SJCRH30 (cell line): ENCODE measurements at regions not wholly inside any gene's neighbourhood (a gene's known extent, or its start where the extent isn't known, plus 50 kb on each side); places are given as distances from the start of the nearest gene placed in this dataset.
"Not testable (repeated sequence)": the region's sequence is repeated elsewhere in the genome, so short reads cannot be mapped to it uniquely, and the experiment has no call there.

ENCODE experiments used
- DNase-seq, 2 experiments: peaks; one replicate each; pipeline ENCODE4 v3.0.0-alpha.2; 2015 to 2020
- H3K27ac ChIP-seq: fragments of 250-450 bp; sonication (Bioruptor Pico); 2 replicates; pipeline ENCODE4 v1.5.1; 2020; ENCODE audit warnings: mild to moderate bottlenecking, moderate library complexity
- H3K27me3 ChIP-seq: fragments of 250-450 bp; sonication (Bioruptor Pico); 2 replicates; pipeline ENCODE4 v1.5.1; 2020; ENCODE audit warnings: mild to moderate bottlenecking, moderate library complexity
- H3K36me3 ChIP-seq: fragments of 250-450 bp; sonication (Bioruptor Pico); 2 replicates; pipeline ENCODE4 v1.5.1; 2020; ENCODE audit warnings: mild to moderate bottlenecking, moderate library complexity
- H3K4me1 ChIP-seq: fragments of 250-450 bp; sonication (Bioruptor Pico); 2 replicates; pipeline ENCODE4 v1.5.1; 2020; ENCODE audit warnings: mild to moderate bottlenecking, moderate library complexity
- H3K4me3 ChIP-seq: fragments of 250-450 bp; sonication (Bioruptor Pico); 2 replicates; pipeline ENCODE4 v1.5.1; 2020; ENCODE audit warnings: mild to moderate bottlenecking, moderate library complexity
- H3K9me3 ChIP-seq: fragments of 250-450 bp; sonication (Bioruptor Pico); replicated peaks from 2 replicates; pipeline ENCODE4 v1.5.1; 2020; ENCODE audit warnings: mild to moderate bottlenecking, moderate library complexity

DNA sequence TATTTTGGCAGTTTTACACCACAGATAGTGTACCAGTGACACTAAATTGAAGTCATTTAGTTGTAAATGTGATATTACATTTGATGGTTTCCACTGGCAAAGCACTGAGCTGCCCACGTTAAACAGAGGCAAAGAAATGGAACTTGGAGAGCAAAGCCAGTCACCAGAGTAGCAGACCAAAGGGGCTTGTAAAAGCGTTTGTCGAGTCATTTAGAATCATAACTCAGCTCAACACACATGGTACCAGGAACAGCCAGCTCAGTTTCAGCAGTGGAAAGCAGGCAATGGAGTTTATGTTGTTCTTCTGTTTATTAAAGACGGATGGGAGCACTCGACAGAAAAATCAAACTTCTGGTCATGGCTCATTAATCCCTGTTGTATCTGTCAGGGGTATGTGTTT is 91.2 kb downstream of the POU3F3 start:
- Histone ChIP-seq H3K4me3 (no peak overlapping the region), H3K4me1 (no peaks in the 10 kb centered on the region), H3K36me3 (no peaks in the 10 kb centered on the region), H3K9me3 (no peaks in the 10 kb centered on the region), H3K27ac (no peak overlapping the region), H3K27me3 (no peaks in the 10 kb centered on the region)
- no peak for DNase-seq

DNA sequence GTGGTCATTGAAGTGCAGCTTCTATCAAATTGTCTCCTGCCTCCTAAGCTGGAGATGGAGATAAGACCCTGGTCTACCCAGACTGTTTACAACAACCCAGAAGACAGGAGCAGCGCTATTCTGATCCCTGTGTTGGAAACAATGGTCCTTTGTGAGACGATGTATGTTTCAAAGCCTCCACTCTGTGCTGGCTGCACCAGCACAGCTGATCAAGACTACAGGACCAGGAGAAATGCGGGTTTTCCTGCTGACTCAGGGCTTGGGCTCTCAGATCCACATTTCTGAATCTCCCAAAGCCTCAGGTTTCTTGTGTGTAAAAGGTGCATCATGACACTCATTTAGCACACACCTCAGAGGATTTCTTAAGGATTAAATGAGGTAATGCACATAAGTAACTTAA is 92.0 kb downstream of the POU3F3 start:
- Histone ChIP-seq H3K27me3 (no peaks in the 10 kb centered on the region), H3K4me1 (no peaks in the 10 kb centered on the region), H3K4me3 (no peak overlapping the region), H3K36me3 (no peaks in the 10 kb centered on the region), H3K9me3 (no peaks in the 10 kb centered on the region), H3K27ac (no peak overlapping the region)
- DNase-seq = peak; percentile 7 to 44

DNA sequence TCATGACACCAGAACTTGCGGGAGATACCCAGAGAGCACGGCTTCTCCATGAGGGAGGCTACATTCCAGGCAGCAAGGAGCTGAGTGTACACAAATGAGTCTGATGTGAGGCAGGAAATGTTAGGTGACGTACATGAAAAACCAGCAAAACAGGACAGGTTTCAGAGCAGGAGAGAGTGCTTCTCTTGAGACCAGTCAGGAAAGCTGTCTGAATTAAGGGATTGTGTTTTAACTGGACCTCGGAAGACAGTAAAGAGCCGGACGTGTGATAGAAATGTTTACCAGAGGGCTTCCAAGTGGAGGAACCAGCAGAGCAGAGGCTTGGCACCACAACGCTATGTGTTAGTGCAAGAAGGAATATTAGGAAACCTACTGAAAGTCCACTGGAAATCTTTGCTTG is 90.4 kb upstream of the MRPS9 start:
- not testable (repeated sequence) for H3K36me3 ChIP-seq, H3K4me1 ChIP-seq, H3K4me3 ChIP-seq, H3K27ac ChIP-seq, DNase-seq, H3K9me3 ChIP-seq, H3K27me3 ChIP-seq

DNA sequence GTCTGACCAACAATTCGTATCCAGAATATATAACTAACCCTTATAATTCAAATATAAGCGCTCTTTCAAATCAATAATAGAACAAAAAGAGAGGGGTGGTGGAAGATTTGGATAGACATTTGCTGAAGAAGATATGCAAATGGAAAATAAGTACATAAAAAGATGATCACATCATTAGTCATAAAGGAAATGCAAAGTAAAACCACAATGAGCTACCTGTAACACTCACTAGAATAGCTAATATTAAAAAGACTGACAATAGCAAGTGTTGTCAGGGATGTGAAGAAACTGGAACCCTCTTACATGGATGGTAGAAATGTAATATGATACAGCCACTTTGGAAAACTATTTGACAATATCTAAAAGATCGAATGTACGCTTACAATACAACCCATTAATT is 84.9 kb upstream of the MRPS9 start:
- Histone ChIP-seq H3K9me3 (no peaks in the 10 kb centered on the region), H3K4me3 (no peak overlapping the region), H3K36me3 (no peaks in the 10 kb centered on the region), H3K27me3 (no peaks in the 10 kb centered on the region), H3K27ac (no peak overlapping the region), H3K4me1 (no peaks in the 10 kb centered on the region)
- no peak for DNase-seq

DNA sequence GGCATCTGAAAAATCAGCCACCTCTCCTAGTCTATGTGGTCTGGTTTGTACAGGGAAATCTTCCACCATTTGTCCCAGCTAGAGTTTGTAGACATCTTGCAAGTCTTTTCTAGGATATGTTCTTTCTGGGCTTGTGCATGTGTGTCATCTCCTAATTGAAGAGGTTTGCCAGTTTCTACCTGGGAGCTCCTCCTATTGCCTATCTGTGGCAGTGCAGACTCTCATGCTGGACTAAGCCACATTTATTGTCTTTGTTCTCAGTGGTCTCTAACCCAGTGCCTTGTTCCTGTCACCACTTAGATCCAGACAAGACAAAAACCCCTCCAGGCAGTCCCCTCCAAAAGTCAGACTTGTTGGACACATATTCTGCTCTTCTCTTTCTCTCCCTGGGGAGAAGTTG is 72.0 kb upstream of the MRPS9 start:
- H3K27ac ChIP-seq = no peak overlapping the region
- H3K9me3 ChIP-seq = 0 out of 2 replicates have a peak, but pooled peaks cover 3% of the 10 kb centered on the region
- H3K4me1 ChIP-seq = no peaks in the 10 kb centered on the region
- no peak for DNase-seq
- no peaks in the 10 kb centered on the region for H3K27me3 ChIP-seq
- no peak overlapping the region for H3K4me3 ChIP-seq
- no peaks in the 10 kb centered on the region for H3K36me3 ChIP-seq

DNA sequence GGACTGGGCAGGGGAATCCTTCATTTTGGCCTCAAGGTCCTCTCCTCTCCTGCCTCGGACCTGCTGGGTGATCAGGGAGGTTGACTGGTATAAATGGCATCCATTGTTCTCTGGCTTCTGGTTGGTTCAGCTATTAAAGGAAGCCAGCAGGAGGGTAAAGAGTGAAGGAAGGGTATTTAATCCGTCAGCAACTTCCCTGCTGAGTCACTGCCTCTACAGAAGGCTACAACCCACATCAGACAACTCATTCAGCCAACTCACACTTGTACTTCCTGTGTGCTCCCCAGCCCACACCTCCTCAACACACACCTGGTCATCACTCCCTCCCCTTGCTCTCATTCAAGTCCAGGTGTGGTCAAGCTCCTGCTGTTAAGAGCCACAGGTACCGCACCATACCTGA is 68.3 kb upstream of the MRPS9 start:
- Histone ChIP-seq H3K27me3 (no peaks in the 10 kb centered on the region), H3K4me3 (no peak overlapping the region), H3K4me1 (no peaks in the 10 kb centered on the region), H3K9me3 (0 out of 2 replicates have a peak, but pooled peaks cover 3% of the 10 kb centered on the region), H3K36me3 (no peaks in the 10 kb centered on the region), H3K27ac (no peak overlapping the region)
- DNase-seq = no peak

DNA sequence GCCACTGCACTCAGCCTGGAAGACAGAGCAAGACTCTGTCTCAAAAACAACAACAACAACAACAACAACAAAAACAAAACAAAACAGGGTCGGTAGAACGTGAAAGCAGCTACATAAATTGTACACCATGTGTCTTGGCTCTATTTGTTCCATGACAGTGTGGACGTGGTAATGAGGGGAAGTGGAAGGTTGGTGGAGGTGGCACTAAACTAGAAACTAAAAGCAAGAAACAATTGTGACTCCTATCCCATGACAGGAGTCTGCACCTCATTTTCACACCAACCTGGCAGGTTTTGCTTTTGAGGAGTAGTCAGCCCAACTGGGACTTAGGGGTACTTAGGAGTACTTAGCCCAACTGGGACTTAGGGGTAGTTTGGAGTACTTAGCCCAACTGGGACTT is 62.5 kb upstream of the MRPS9 start:
- Histone ChIP-seq H3K9me3 (no peaks in the 10 kb centered on the region), H3K4me1 (no peaks in the 10 kb centered on the region), H3K36me3 (no peaks in the 10 kb centered on the region), H3K27ac (no peak overlapping the region), H3K4me3 (no peak overlapping the region), H3K27me3 (no peaks in the 10 kb centered on the region)
- DNase-seq = no peak

DNA sequence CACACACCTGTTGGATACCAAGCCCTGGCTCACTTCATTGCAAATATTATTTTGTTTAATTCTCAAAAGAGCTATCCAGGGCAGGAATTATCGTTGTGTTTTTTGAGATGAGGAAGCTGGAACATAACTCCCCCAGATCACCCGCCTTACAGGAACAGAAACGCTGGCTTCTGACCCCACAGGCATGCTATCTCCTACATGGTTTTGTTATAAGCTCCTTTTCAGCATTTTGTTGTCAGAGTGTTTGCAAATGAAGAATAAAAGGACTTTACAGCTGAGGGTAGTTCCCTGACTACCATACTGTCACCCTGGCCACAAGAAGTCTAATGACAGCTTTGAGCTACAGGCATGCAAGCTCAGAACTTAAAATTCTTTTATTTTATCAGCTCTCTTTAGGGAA is 62.0 kb upstream of the MRPS9 start:
- no peaks in the 10 kb centered on the region for H3K9me3 ChIP-seq
- no peak overlapping the region for H3K27ac ChIP-seq
- no peak for DNase-seq
- no peaks in the 10 kb centered on the region for H3K27me3 ChIP-seq
- H3K36me3 ChIP-seq = no peaks in the 10 kb centered on the region
- no peak overlapping the region for H3K4me3 ChIP-seq
- H3K4me1 ChIP-seq = no peaks in the 10 kb centered on the region

DNA sequence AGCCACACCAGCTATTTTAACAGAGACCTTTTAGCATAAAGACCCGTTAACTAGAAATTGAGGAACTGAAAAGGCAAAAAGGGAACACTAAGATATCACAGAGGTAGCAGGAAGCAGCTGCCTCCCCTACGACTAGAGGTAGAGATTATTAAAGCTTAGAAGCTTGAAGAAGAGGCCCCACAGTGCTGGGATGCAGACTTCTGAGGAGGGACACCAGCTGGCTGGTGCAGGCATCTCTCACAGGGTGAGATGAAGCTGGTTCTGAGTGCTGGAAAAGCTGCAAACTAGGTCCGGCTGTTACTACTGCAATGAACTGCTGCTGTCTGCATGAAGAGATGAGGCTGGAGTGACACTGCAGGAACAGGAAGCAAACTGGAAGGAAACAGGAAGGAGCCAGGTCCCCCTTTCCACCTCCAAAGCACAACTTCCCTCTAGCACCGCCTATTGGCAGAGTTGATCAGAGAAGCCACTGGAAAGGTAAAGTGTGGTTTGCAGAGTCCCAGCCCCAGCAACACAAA is 61.2 kb upstream of the MRPS9 start:
- H3K9me3 ChIP-seq = no peaks in the 10 kb centered on the region
- peak; percentile 31 to 57 for DNase-seq

DNA sequence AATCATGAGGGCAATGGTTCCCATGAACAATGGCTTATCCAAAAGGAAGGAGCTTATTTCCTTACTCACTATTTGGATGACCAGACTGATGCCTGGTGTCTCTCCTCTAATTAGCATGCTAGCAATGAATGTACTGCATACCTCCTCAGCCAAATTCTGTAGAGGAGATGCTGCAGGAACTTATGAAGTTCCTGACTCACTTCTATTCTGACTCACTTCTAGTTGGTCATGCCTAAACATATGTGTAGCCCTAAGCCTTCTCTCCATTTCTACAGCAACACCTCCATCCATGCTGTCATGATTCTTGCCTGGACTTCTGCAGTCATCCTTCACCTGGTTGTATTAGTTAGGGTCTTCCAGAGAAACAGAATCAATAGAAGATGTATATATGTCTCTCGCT is 59.9 kb upstream of the MRPS9 start:
- no peak for DNase-seq
- H3K27me3 ChIP-seq = no peaks in the 10 kb centered on the region
- no peaks in the 10 kb centered on the region for H3K9me3 ChIP-seq
- no peak overlapping the region for H3K4me3 ChIP-seq
- H3K27ac ChIP-seq = no peak overlapping the region
- no peaks in the 10 kb centered on the region for H3K36me3 ChIP-seq
- H3K4me1 ChIP-seq = no peaks in the 10 kb centered on the region

More for the DNA sequence above, 61.2 kb upstream of the MRPS9 start:
- no peak overlapping the region for H3K27ac ChIP-seq
- no peaks in the 10 kb centered on the region for H3K36me3 ChIP-seq
- H3K4me3 ChIP-seq = no peak overlapping the region
- H3K27me3 ChIP-seq = no peaks in the 10 kb centered on the region
- no peaks in the 10 kb centered on the region for H3K4me1 ChIP-seq

DNA sequence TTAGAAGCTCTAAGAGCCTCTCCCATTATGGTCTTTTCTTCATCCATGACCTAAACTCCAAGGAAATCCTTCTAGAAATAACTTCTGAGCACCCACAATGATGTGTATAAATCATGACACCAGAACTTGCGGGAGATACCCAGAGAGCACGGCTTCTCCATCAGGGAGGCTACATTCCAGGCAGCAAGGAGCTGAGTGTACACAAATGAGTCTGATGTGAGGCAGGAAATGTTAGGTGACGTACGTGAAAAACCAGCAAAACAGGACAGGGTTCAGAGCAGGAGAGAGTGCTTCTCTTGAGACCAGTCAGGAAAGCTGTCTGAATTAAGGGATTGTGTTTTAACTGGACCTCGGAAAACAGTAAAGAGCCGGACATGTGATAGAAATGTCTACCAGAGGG is 58.1 kb upstream of the MRPS9 start:
- H3K36me3 ChIP-seq, H3K4me1 ChIP-seq, H3K9me3 ChIP-seq, H3K27ac ChIP-seq, H3K4me3 ChIP-seq, H3K27me3 ChIP-seq, DNase-seq: not testable (repeated sequence)

DNA sequence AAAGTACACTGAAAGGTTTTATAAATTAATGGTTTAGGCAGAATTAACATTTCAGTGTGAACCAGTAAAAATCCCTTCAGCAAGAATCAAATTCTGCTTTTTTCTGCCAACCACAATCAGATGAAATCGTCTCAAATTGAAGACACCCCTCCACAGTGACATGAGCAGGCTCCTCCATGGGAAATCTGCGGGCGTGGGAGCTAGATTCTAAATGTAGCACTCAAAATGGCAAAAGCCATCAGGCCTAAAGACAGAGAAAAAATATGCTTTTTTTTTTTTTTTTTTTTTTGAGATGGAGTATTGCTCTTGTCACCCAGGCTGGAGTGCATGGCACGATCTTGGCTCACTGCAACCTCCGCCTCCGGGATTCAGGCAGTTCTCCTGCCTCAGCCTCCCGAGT is 55.8 kb upstream of the MRPS9 start:
- Histone ChIP-seq H3K9me3 (no peaks in the 10 kb centered on the region), H3K27ac (no peak overlapping the region), H3K4me1 (no peaks in the 10 kb centered on the region), H3K27me3 (no peaks in the 10 kb centered on the region), H3K36me3 (no peaks in the 10 kb centered on the region), H3K4me3 (no peak overlapping the region)
- no peak for DNase-seq
